Ishikawa (cell line): ENCODE measurements at regions not wholly inside any gene's neighbourhood (a gene's known extent, or its start where the extent isn't known, plus 50 kb on each side); places are given as distances from the start of the nearest gene placed in this dataset.
A peak's percentile ranks its signal among the peaks of the same experiment; 100 is the strongest.

Experiments
- CEBPB ChIP-seq: IDR thresholded peaks from 2 replicates; pipeline ENCODE4 v1.6.1; 2012
- CREB1 ChIP-seq: IDR thresholded peaks from 2 replicates; pipeline ENCODE4 v1.6.1; 2012; ENCODE audit warnings: low read depth
- EGR1 ChIP-seq: IDR thresholded peaks from 2 replicates; pipeline ENCODE4 v1.6.1; 2012
- EP300 ChIP-seq: IDR thresholded peaks from 2 replicates; pipeline ENCODE4 v1.6.1; 2012; ENCODE audit warnings: borderline replicate concordance
- FOXM1 ChIP-seq: IDR thresholded peaks from 2 replicates; pipeline ENCODE4 v1.6.1; 2012; ENCODE audit warnings: low read depth, borderline replicate concordance
- MAX ChIP-seq: IDR thresholded peaks from 2 replicates; pipeline ENCODE4 v1.6.1; 2012
- NFIC ChIP-seq: IDR thresholded peaks from 2 replicates; pipeline ENCODE4 v1.6.1; 2012
- RAD21 ChIP-seq: IDR thresholded peaks from 2 replicates; pipeline ENCODE4 v1.6.1; 2012; ENCODE audit warnings: low read depth
- REST ChIP-seq: IDR thresholded peaks from 2 replicates; pipeline ENCODE4 v1.6.1; 2012; ENCODE audit warnings: low read depth, mild to moderate bottlenecking
- TAF1 ChIP-seq: IDR thresholded peaks from 2 replicates; pipeline ENCODE4 v1.6.1; 2012; ENCODE audit warnings: low read depth, mild to moderate bottlenecking
- TCF12 ChIP-seq: IDR thresholded peaks from 2 replicates; pipeline ENCODE4 v1.6.1; 2012; ENCODE audit warnings: low read depth
- TEAD4 ChIP-seq: IDR thresholded peaks from 2 replicates; pipeline ENCODE4 v1.6.1; 2012
- USF1 ChIP-seq: IDR thresholded peaks from 2 replicates; pipeline ENCODE4 v1.6.1; 2012
- YY1 ChIP-seq: IDR thresholded peaks from 2 replicates; pipeline ENCODE4 v1.6.1; 2012; ENCODE audit warnings: low read depth
- ZBTB7A ChIP-seq: IDR thresholded peaks from 2 replicates; pipeline ENCODE4 v1.6.1; 2012; ENCODE audit warnings: low read depth

- TF ChIP-seq EP300 = no peak
- TF ChIP-seq RAD21 = no peak
- TF ChIP-seq ZBTB7A = no peak
Observed at GRCh38 chrX:80266979-80267378, 153.3 kb upstream of the TENT5D start.

- no peak for TF ChIP-seq YY1
- no peak for TF ChIP-seq NFIC
- TF ChIP-seq FOXM1 = no peak
- no peak for TF ChIP-seq CEBPB
- TF ChIP-seq ZBTB7A = no peak
- TF ChIP-seq EGR1 = no peak
- TF ChIP-seq EP300 = no peak
Observed at GRCh38 chrX:80267790-80268189, 152.5 kb upstream of the TENT5D start.

GRCh38 chrX:80282535-80282934, 137.7 kb upstream of the TENT5D start:
- TF ChIP-seq EGR1 = no peak
- no peak for TF ChIP-seq CREB1
- TF ChIP-seq TAF1 = no peak
- TF ChIP-seq YY1 = no peak
- no peak for TF ChIP-seq RAD21
- no peak for TF ChIP-seq EP300
- no peak for TF ChIP-seq USF1
- TF ChIP-seq MAX = no peak
- TF ChIP-seq FOXM1 = no peak
- TF ChIP-seq REST = no peak
- no peak for TF ChIP-seq NFIC

- TF ChIP-seq RAD21 = peak; percentile 55
- TF ChIP-seq USF1 = no peak
Observed at GRCh38 chrX:80285131-80285773, 135.0 kb upstream of the TENT5D start.

GRCh38 chrX:80290834-80291233, 129.4 kb upstream of the TENT5D start:
- no peak for TF ChIP-seq USF1
- no peak for TF ChIP-seq FOXM1
- no peak for TF ChIP-seq RAD21
- no peak for TF ChIP-seq EGR1
- no peak for TF ChIP-seq YY1
- TF ChIP-seq REST = no peak
- no peak for TF ChIP-seq CREB1
- no peak for TF ChIP-seq CEBPB
- no peak for TF ChIP-seq MAX
- no peak for TF ChIP-seq NFIC
- no peak for TF ChIP-seq TAF1
- TF ChIP-seq TEAD4 = no peak
- TF ChIP-seq EP300 = no peak
- no peak for TF ChIP-seq TCF12
- no peak for TF ChIP-seq ZBTB7A

- TF ChIP-seq TAF1 (no peak), NFIC (no peak), TEAD4 (no peak), EP300 (no peak), ZBTB7A (no peak), YY1 (no peak), TCF12 (no peak), USF1 (no peak), CEBPB (no peak), MAX (no peak), EGR1 (no peak)
Observed at GRCh38 chrX:80293354-80293753, 126.9 kb upstream of the TENT5D start.
